H1 (cell line): ENCODE measurements at regions not wholly inside any gene's neighbourhood (a gene's known extent, or its start where the extent isn't known, plus 50 kb on each side); places are given as distances from the start of the nearest gene placed in this dataset.
"Not testable (repeated sequence)": the region's sequence is repeated elsewhere in the genome, so short reads cannot be mapped to it uniquely, and the experiment has no call there.

ENCODE experiments used
- CTCF ChIA-PET: fragments of 300-600 bp; sonication (Branson Sonifier 250); formaldehyde crosslinking; loops from one replicate; lab custom pipeline; 2021; ENCODE audit not compliant: partially characterized antibody; lab: Charles Lee
- POLR2A ChIA-PET: fragments of 300-600 bp; sonication (Branson Sonifier 250); formaldehyde crosslinking; loops from one replicate; lab custom pipeline; 2021; ENCODE audit warnings: inconsistent platforms; ENCODE audit not compliant: partially characterized antibody; lab: Charles Lee
- DNase-seq, 2 experiments: peaks; one replicate each; pipeline versions ENCODE4 v3.0.0 to v3.0.0-alpha.2; 2010 to 2022; ENCODE audit warnings: low spot score in 2 of 2, low read depth in 1 of 2, mixed read lengths in 1 of 2
- FAIRE-seq: peaks from 2 replicates; lab custom pipeline; 2011; peaks lifted over from hg19 to GRCh38; lab: Jason Lieb, UNC
- H2AFZ ChIP-seq: 2 replicates; pipeline ENCODE4 v1.8.1; 2012; ENCODE audit warnings: low read length, inconsistent platforms
- H2AK5ac ChIP-seq: 2 replicates; pipeline ENCODE4 v1.6.1; 2013; ENCODE audit warnings: low read depth, low read length
- H2BK120ac ChIP-seq: replicated peaks from 2 replicates; pipeline ENCODE3; 2013; ENCODE audit warnings: low read depth, low read length, inconsistent platforms
- H2BK12ac ChIP-seq: 2 replicates; pipeline ENCODE4 v1.6.1; 2013; ENCODE audit warnings: low read depth, low read length
- H2BK15ac ChIP-seq: 2 replicates; pipeline ENCODE4 v1.6.1; 2013; ENCODE audit warnings: low read length
- H2BK20ac ChIP-seq: 2 replicates; pipeline ENCODE4 v1.6.1; 2013; ENCODE audit warnings: low read length
- H2BK5ac ChIP-seq: 2 replicates; pipeline ENCODE4 v1.6.1; 2013; ENCODE audit warnings: low read depth, low read length
- H3K14ac ChIP-seq: 2 replicates; pipeline ENCODE4 v1.6.1; 2013; ENCODE audit warnings: inconsistent platforms; ENCODE audit not compliant: insufficient read length
- H3K18ac ChIP-seq: 2 replicates; pipeline ENCODE4 v1.6.1; 2013; ENCODE audit warnings: low read length; ENCODE audit errors: extremely low read depth
- H3K23ac ChIP-seq: 2 replicates; pipeline ENCODE4 v1.6.1; 2013; ENCODE audit warnings: inconsistent platforms; ENCODE audit not compliant: insufficient read length
- H3K23me2 ChIP-seq: 2 replicates; pipeline ENCODE4 v1.6.1; 2013; ENCODE audit warnings: low read depth, low read length
- H3K27ac ChIP-seq: 2 replicates; pipeline ENCODE4 v1.6.1; 2011; ENCODE audit warnings: low read depth, low read length, inconsistent platforms
- H3K27me3 ChIP-seq, 4 experiments: replicated peaks in 1 of 4; 1 replicate in 1 of 4; 2 replicates in 3 of 4; pipeline versions ENCODE4 v1.6.1 to v1.8.1; 2011 to 2013; ENCODE audit warnings: low read length in 3 of 4, mild to moderate bottlenecking in 3 of 4, inconsistent platforms in 2 of 4, mixed read lengths in 2 of 4, moderate library complexity in 1 of 4; ENCODE audit not compliant: control insufficient read depth in 3 of 4, insufficient read depth in 3 of 4; ENCODE audit errors: extremely low read depth in 1 of 4
- H3K36me3 ChIP-seq, 4 experiments: 2 replicates each; pipeline versions ENCODE4 v1.6.1 to v1.8.1; 2011 to 2013; ENCODE audit warnings: mild to moderate bottlenecking in 4 of 4, low read length in 3 of 4, moderate library complexity in 2 of 4, control low read depth in 1 of 4, inconsistent platforms in 1 of 4; ENCODE audit not compliant: insufficient read depth in 4 of 4, control insufficient read depth in 2 of 4
- H3K4ac ChIP-seq: replicated peaks from 2 replicates; pipeline ENCODE3; 2013; ENCODE audit warnings: low read length, low read depth, mixed read lengths, inconsistent platforms; ENCODE audit not compliant: insufficient read length
- H3K4me1 ChIP-seq, 4 experiments: replicated peaks in 1 of 4; 1 replicate in 1 of 4; 2 replicates in 3 of 4; pipeline versions ENCODE4 v1.6.1 to v1.8.1; 2011 to 2013; ENCODE audit warnings: low read length in 3 of 4, inconsistent platforms in 2 of 4, mixed read lengths in 1 of 4; ENCODE audit not compliant: insufficient read depth in 4 of 4, control insufficient read depth in 3 of 4
- H3K4me2 ChIP-seq, 2 experiments: 2 replicates each; pipeline versions ENCODE4 v1.6.1 to v1.8.1; 2011 to 2013; ENCODE audit warnings: low read depth in 2 of 2, low read length in 2 of 2, control low read depth in 1 of 2, inconsistent platforms in 1 of 2, mild to moderate bottlenecking in 1 of 2; ENCODE audit not compliant: insufficient read depth in 1 of 2
- H3K4me3 ChIP-seq, 4 experiments: fragments of 200-600, 300-600 bp in 1 of 4; sonication (generic), shearing (Covaris generic), sonication (Bioruptor Twin) in 1 of 4; 2 replicates each; pipeline versions ENCODE4 v1.5.1 to v1.8.1; 2011 to 2016; ENCODE audit warnings: low read length in 4 of 4, low read depth in 3 of 4, control low read depth in 2 of 4, inconsistent platforms in 2 of 4, mild to moderate bottlenecking in 2 of 4, mixed read lengths in 1 of 4, moderate library complexity in 1 of 4; ENCODE audit not compliant: insufficient read depth in 2 of 4; ENCODE audit errors: extremely low read depth in 1 of 4
- H3K56ac ChIP-seq: replicated peaks from 2 replicates; pipeline ENCODE3; 2013; ENCODE audit warnings: low read depth, mild to moderate bottlenecking, mixed read lengths, low read length, inconsistent platforms; ENCODE audit not compliant: insufficient read length
- H3K79me1 ChIP-seq: 2 replicates; pipeline ENCODE4 v1.6.1; 2013; ENCODE audit warnings: low read depth, low read length, control low read depth
- H3K79me2 ChIP-seq, 2 experiments: 2 replicates each; pipeline versions ENCODE4 v1.6.1 to v1.8.1; 2012 to 2013; ENCODE audit warnings: low read length in 2 of 2, mild to moderate bottlenecking in 2 of 2, inconsistent platforms in 1 of 2; ENCODE audit not compliant: insufficient read depth in 2 of 2, control insufficient read depth in 1 of 2
- H3K9ac ChIP-seq, 4 experiments: replicated peaks in 1 of 4; 1 replicate in 1 of 4; 2 replicates in 3 of 4; pipeline versions ENCODE4 v1.6.1 to v1.8.1; 2011 to 2013; ENCODE audit warnings: low read depth in 3 of 4, low read length in 3 of 4, control low read depth in 2 of 4, mild to moderate bottlenecking in 2 of 4, moderate library complexity in 2 of 4, inconsistent platforms in 1 of 4; ENCODE audit errors: extremely low read depth in 1 of 4
- H3K9me3 ChIP-seq, 2 experiments: 2 replicates each; pipeline versions ENCODE4 v1.6.1 to v1.8.1; 2012 to 2013; ENCODE audit warnings: mild to moderate bottlenecking in 2 of 2, moderate library complexity in 2 of 2, control low read depth in 1 of 2, inconsistent platforms in 1 of 2, low read depth in 1 of 2, low read length in 1 of 2, mixed read lengths in 1 of 2; ENCODE audit not compliant: insufficient read depth in 2 of 2
- H4K20me1 ChIP-seq, 2 experiments: replicated peaks in 1 of 2; 2 replicates each; pipeline versions ENCODE3 to v1.8.1; 2011 to 2013; ENCODE audit warnings: inconsistent platforms in 2 of 2, low read length in 2 of 2, mild to moderate bottlenecking in 1 of 2; ENCODE audit not compliant: insufficient read depth in 2 of 2, control insufficient read depth in 1 of 2
- H4K5ac ChIP-seq: 2 replicates; pipeline ENCODE4 v1.6.1; 2013; ENCODE audit warnings: low read length, low read depth, mixed read lengths, inconsistent platforms; ENCODE audit not compliant: insufficient read length
- H4K8ac ChIP-seq: 2 replicates; pipeline ENCODE4 v1.8.0; 2013; ENCODE audit warnings: mild to moderate bottlenecking, moderate library complexity, low read length, inconsistent platforms; ENCODE audit not compliant: insufficient read depth; ENCODE audit errors: extremely low read depth
- H4K91ac ChIP-seq: replicated peaks from 2 replicates; pipeline ENCODE3; 2013; ENCODE audit warnings: low read length, mixed read lengths, inconsistent platforms; ENCODE audit not compliant: insufficient read length
- WGBS, 2 experiments: shearing (Covaris generic) in 1 of 2; methylation state at CpG; one replicate each; pipeline versions ENCODE4 v1.1.6 to v1.1.7; 2013 to 2015; ENCODE audit warnings: low lambda C conversion rate in 2 of 2, mixed read lengths in 2 of 2, inconsistent platforms in 1 of 2, low coverage in 1 of 2, missing lambda C conversion rate in 1 of 2; ENCODE audit not compliant: insufficient replicate concordance in 2 of 2, insufficient coverage in 1 of 2, insufficient read length in 1 of 2; ENCODE audit errors: extremely low coverage in 1 of 2, missing lambda C conversion rate in 1 of 2; 5-methylcytosine and 5-hydroxymethylcytosine counted together

DNA sequence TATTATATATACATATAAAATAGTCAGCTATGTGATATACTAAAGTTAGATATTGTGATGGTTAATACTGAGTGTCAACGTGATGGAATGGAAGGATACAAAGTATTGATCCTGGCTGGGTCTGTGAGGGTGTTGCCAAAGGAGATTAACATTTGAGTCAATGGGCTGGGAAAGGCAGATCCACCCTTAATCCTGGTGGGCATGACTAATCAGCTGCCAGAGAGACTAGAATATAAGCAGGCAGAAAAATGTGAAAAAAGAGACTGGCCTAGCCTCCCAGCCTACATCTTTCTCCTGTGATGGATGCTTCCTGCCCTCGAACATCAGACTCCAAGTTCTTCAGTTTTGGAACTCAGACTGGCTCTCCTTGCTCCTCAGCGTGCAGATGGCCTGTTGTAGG, 321.6 kb upstream of the NT5E start:
- H3K27ac ChIP-seq, result not testable (repeated sequence)

More for the DNA sequence above, 321.6 kb upstream of the NT5E start:
- FAIRE-seq, H3K4ac ChIP-seq, H4K20me1 ChIP-seq, H4K91ac ChIP-seq, H2AFZ ChIP-seq, H2BK5ac ChIP-seq, H3K79me2 ChIP-seq, H4K8ac ChIP-seq, H3K9me3 ChIP-seq, H3K27me3 ChIP-seq, H2BK20ac ChIP-seq, H3K18ac ChIP-seq, POLR2A ChIA-PET, H3K4me3 ChIP-seq, H2BK120ac ChIP-seq, H3K23ac ChIP-seq, H2BK15ac ChIP-seq, H3K4me2 ChIP-seq, H3K36me3 ChIP-seq, H4K5ac ChIP-seq, H3K9ac ChIP-seq, H3K56ac ChIP-seq, H2AK5ac ChIP-seq, H2BK12ac ChIP-seq, H3K4me1 ChIP-seq, H3K23me2 ChIP-seq, H3K79me1 ChIP-seq, H3K14ac ChIP-seq, DNase-seq: not testable (repeated sequence)
- CTCF ChIA-PET, result interaction anchor here (1.3 to 6.2 kb wide), 7 partner anchors 8 to 349 kb away, joined by 4 to 43 read pairs (median 12); no protein-coding TSS in a partner anchor
- 96% methylated on average over 3 of the region's 3 CpGs; no CpG with 5 or more reads in 1 of the 2 experiments for WGBS, 2 experiments
